Esophagus squamous epithelium (tissue), 4 donors: ENCODE measurements at regions not wholly inside any gene's neighbourhood (a gene's known extent, or its start where the extent isn't known, plus 50 kb on each side); places are given as distances from the start of the nearest gene placed in this dataset.

ENCODE experiments used
- POLR2A ChIP-seq, 4 donors: fragments of 450-650 bp; IDR thresholded peaks; one replicate each; pipeline ENCODE4 v1.6.1; 2017; ENCODE audit warnings: antibody characterized with exemption in 4 of 4, mild to moderate bottlenecking in 4 of 4, moderate library complexity in 3 of 4
- TF ChIP-seq, protein P1 (sequence below), 6 experiments: fragments of 450-650 bp in 4 of 6; fragments of 200-600 bp in 2 of 6; sonication (generic) in 2 of 6; IDR thresholded peaks; one replicate each; pipeline ENCODE4 v1.5.1; 2016 to 2019; ENCODE audit warnings: antibody characterized with exemption in 6 of 6, mild to moderate bottlenecking in 4 of 6, moderate library complexity in 4 of 6

DNA sequence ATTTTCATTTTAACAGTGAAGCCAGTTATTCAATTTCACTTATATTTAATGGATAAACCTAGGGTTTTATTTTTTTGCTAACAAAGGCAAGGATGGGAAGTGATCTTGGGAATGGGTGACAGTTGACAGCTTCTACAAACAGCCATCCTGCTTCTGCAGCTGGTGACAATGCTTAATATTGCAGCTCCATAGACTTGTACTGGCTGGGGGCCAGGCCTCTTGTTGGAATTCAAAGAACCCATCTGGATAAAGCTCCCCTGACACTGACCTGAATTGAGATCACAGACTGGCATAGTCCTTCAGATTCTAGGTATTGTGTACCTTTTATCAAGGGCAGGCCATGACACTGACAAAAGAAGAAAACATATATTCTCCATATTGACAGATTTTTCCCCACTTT, 664.6 kb upstream of the FOXG1 start:
- TF ChIP-seq, protein P1, sequence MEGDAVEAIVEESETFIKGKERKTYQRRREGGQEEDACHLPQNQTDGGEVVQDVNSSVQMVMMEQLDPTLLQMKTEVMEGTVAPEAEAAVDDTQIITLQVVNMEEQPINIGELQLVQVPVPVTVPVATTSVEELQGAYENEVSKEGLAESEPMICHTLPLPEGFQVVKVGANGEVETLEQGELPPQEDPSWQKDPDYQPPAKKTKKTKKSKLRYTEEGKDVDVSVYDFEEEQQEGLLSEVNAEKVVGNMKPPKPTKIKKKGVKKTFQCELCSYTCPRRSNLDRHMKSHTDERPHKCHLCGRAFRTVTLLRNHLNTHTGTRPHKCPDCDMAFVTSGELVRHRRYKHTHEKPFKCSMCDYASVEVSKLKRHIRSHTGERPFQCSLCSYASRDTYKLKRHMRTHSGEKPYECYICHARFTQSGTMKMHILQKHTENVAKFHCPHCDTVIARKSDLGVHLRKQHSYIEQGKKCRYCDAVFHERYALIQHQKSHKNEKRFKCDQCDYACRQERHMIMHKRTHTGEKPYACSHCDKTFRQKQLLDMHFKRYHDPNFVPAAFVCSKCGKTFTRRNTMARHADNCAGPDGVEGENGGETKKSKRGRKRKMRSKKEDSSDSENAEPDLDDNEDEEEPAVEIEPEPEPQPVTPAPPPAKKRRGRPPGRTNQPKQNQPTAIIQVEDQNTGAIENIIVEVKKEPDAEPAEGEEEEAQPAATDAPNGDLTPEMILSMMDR (IDR thresholded peaks at IDR 0.05), result no peak
- no peak for TF ChIP-seq POLR2A (IDR thresholded peaks at IDR 0.05)
